Endodermal cell (in vitro differentiated cells): ENCODE measurements at regions not wholly inside any gene's neighbourhood (a gene's known extent, or its start where the extent isn't known, plus 50 kb on each side); places are given as distances from the start of the nearest gene placed in this dataset.

Experiments
- DNase-seq: peaks from one replicate; pipeline ENCODE4 v3.0.0-alpha.2; 2017
- H3K27ac ChIP-seq: 2 replicates; pipeline ENCODE4 v1.5.1; 2013; ENCODE audit warnings: mild to moderate bottlenecking, low read depth, low read length, moderate library complexity
- H3K27me3 ChIP-seq: 2 replicates; pipeline ENCODE4 v1.6.1; 2013; ENCODE audit warnings: mild to moderate bottlenecking, low read length, moderate library complexity; ENCODE audit not compliant: insufficient read depth, control insufficient read depth, poor library complexity, severe bottlenecking
- H3K36me3 ChIP-seq: 2 replicates; pipeline ENCODE4 v1.7.0; 2013; ENCODE audit warnings: mild to moderate bottlenecking, low read length, moderate library complexity; ENCODE audit not compliant: control insufficient read depth, insufficient read depth
- H3K4me1 ChIP-seq: one replicate; pipeline ENCODE4 v1.7.0; 2013; ENCODE audit warnings: low read length; ENCODE audit not compliant: control insufficient read depth, insufficient read depth
- H3K4me3 ChIP-seq: 2 replicates; pipeline ENCODE4 v1.5.1; 2013; ENCODE audit warnings: mild to moderate bottlenecking, low read length, moderate library complexity
- H3K9ac ChIP-seq: 2 replicates; pipeline ENCODE4 v1.6.1; 2013; ENCODE audit warnings: mild to moderate bottlenecking, low read length, moderate library complexity; ENCODE audit not compliant: poor library complexity, severe bottlenecking; ENCODE audit errors: extremely low read depth
- H3K9me3 ChIP-seq: 2 replicates; pipeline ENCODE4 v1.6.1; 2013; ENCODE audit warnings: mild to moderate bottlenecking, low read length, moderate library complexity; ENCODE audit not compliant: control insufficient read depth
- H3K27ac Mint-ChIP-seq: 2 replicates; pipeline ENCODE4 v1.8.0; 2020; ENCODE audit warnings: mixed read lengths
- H3K27me3 Mint-ChIP-seq: 2 replicates; pipeline ENCODE4 v1.8.0; 2021; ENCODE audit warnings: mild to moderate bottlenecking, mixed read lengths; ENCODE audit not compliant: insufficient read depth
- H3K36me3 Mint-ChIP-seq: 2 replicates; pipeline ENCODE4 v1.8.0; 2020; ENCODE audit warnings: low read depth, mixed read lengths
- H3K4me1 Mint-ChIP-seq: 2 replicates; pipeline ENCODE4 v1.8.0; 2020; ENCODE audit warnings: mixed read lengths
- H3K4me3 Mint-ChIP-seq: 2 replicates; pipeline ENCODE4 v1.8.0; 2020; ENCODE audit warnings: mild to moderate bottlenecking, moderate library complexity, mixed read lengths
- H3K9me3 Mint-ChIP-seq: 2 replicates; pipeline ENCODE4 v1.8.0; 2020; ENCODE audit warnings: mild to moderate bottlenecking, mixed read lengths
- CTCF ChIP-seq: fragments of 200-600 bp; sonication (generic); conservative IDR thresholded peaks from 2 replicates; pipeline ENCODE4 v1.5.0; 2021; ENCODE audit warnings: antibody characterized with exemption, mild to moderate bottlenecking
- WGBS, 2 experiments: methylation state at CpG; one replicate each; pipeline versions ENCODE4 v1.1.5 to v1.1.7; 2013; ENCODE audit warnings: missing lambda C conversion rate in 2 of 2, mixed read lengths in 1 of 2; ENCODE audit not compliant: insufficient coverage in 1 of 2, insufficient read length in 1 of 2; 5-methylcytosine and 5-hydroxymethylcytosine counted together

GRCh38 chr5:93120771-93121170, 460.2 kb downstream of the NR2F1-AS1 start:
- Mint-ChIP-seq H3K36me3 (no peaks in the 10 kb centered on the region), H3K9me3 (no peaks in the 10 kb centered on the region), H3K27ac (no peak overlapping the region), H3K4me1 (peaks cover 3% of the 10 kb centered on the region), H3K4me3 (no peak overlapping the region), H3K27me3 (no peaks in the 10 kb centered on the region)
- no peaks in the 10 kb centered on the region for H3K4me1 ChIP-seq
- WGBS, 2 experiments = 92 to 100% methylated on average over 1 to 4 of the region's 4 CpGs
- H3K27ac ChIP-seq = no peak overlapping the region
- no peak overlapping the region for H3K4me3 ChIP-seq
- TF ChIP-seq CTCF = no peak
- no peaks in the 10 kb centered on the region for H3K36me3 ChIP-seq
- H3K27me3 ChIP-seq = no peaks in the 10 kb centered on the region
- H3K9ac ChIP-seq = no peak overlapping the region
- H3K9me3 ChIP-seq = no peaks in the 10 kb centered on the region
- no peak for DNase-seq

GRCh38 chr5:93120051-93120450, 461.0 kb downstream of the NR2F1-AS1 start:
- 75% methylated on average over 1 of the region's 1 CpG; no CpG with 5 or more reads in 1 of the 2 experiments for WGBS, 2 experiments
- no peaks in the 10 kb centered on the region for H3K27me3 Mint-ChIP-seq
- H3K4me1 ChIP-seq = no peaks in the 10 kb centered on the region
- H3K4me3 Mint-ChIP-seq = no peak overlapping the region
- no peak overlapping the region for H3K27ac Mint-ChIP-seq
- no peaks in the 10 kb centered on the region for H3K27me3 ChIP-seq
- H3K36me3 Mint-ChIP-seq = no peaks in the 10 kb centered on the region
- no peaks in the 10 kb centered on the region for H3K9me3 Mint-ChIP-seq
- no peaks in the 10 kb centered on the region for H3K4me1 Mint-ChIP-seq
- no peak overlapping the region for H3K27ac ChIP-seq
- H3K9ac ChIP-seq = no peak overlapping the region
- no peak overlapping the region for H3K4me3 ChIP-seq
- H3K9me3 ChIP-seq = no peaks in the 10 kb centered on the region
- no peaks in the 10 kb centered on the region for H3K36me3 ChIP-seq
- DNase-seq = no peak
- TF ChIP-seq CTCF = no peak

- no peaks in the 10 kb centered on the region for H3K4me1 ChIP-seq
- no peaks in the 10 kb centered on the region for H3K27me3 ChIP-seq
- Mint-ChIP-seq H3K27me3 (no peaks in the 10 kb centered on the region), H3K27ac (no peak overlapping the region), H3K9me3 (no peaks in the 10 kb centered on the region), H3K4me1 (peaks cover 2% of the 10 kb centered on the region), H3K36me3 (no peaks in the 10 kb centered on the region), H3K4me3 (no peak overlapping the region)
- no peak overlapping the region for H3K4me3 ChIP-seq
- H3K9ac ChIP-seq = no peak overlapping the region
- WGBS, 2 experiments = 94 to 100% methylated on average over 1 to 2 of the region's 2 CpGs
- no peak for DNase-seq
- H3K36me3 ChIP-seq = no peaks in the 10 kb centered on the region
- no peak for TF ChIP-seq CTCF
- H3K27ac ChIP-seq = no peak overlapping the region
- no peaks in the 10 kb centered on the region for H3K9me3 ChIP-seq
Observed at GRCh38 chr5:93117751-93118531, 463.1 kb downstream of the NR2F1-AS1 start.
